ENCODE measurements at regions not wholly inside any gene's neighbourhood (a gene's known extent, or its start where the extent isn't known, plus 50 kb on each side); places are given as distances from the start of the nearest gene placed in this dataset.

GRCh38 chr6:137269803-137270202, 50.6 kb upstream of the IFNGR1 start:
- TF ChIP-seq CTCF (IDR thresholded peaks at IDR 0.05) (no peak), SMAD3 (CRISPR knock-in tag; IDR thresholded peaks at IDR 0.05; ENCODE audit: borderline replicate concordance) (no peak), MAX (CRISPR knock-in tag; IDR thresholded peaks at IDR 0.05) (no peak)
